Kidney epithelial cell (primary cell): ENCODE measurements at regions not wholly inside any gene's neighbourhood (a gene's known extent, or its start where the extent isn't known, plus 50 kb on each side); places are given as distances from the start of the nearest gene placed in this dataset.

Experiments
- DNase-seq: peaks from one replicate; pipeline ENCODE4 v3.0.0-alpha.2; 2010; ENCODE audit warnings: low read depth
- H3K27me3 ChIP-seq: 2 replicates; pipeline ENCODE4 v1.6.0; 2011; ENCODE audit warnings: low read length; ENCODE audit not compliant: control insufficient read depth, insufficient read depth
- H3K36me3 ChIP-seq: 2 replicates; pipeline ENCODE4 v1.5.1; 2011; ENCODE audit warnings: low read length; ENCODE audit not compliant: control insufficient read depth, insufficient read depth
- H3K4me3 ChIP-seq: 2 replicates; pipeline ENCODE4 v1.5.1; 2011; ENCODE audit warnings: low read depth, mild to moderate bottlenecking, control low read depth, low read length
- CTCF ChIP-seq: IDR thresholded peaks from 2 replicates; pipeline ENCODE4 v1.5.1; 2011; ENCODE audit warnings: mild to moderate bottlenecking, moderate library complexity, low read length, control low read depth, inconsistent platforms; ENCODE audit not compliant: insufficient read depth, poor library complexity, severe bottlenecking

GRCh38 chr12:77116277-77116676 is 50.9 kb upstream of the E2F7 start:
- Histone ChIP-seq H3K36me3 (no peaks in the 10 kb centered on the region), H3K27me3 (no peaks in the 10 kb centered on the region), H3K4me3 (no peak overlapping the region)
- no peak for DNase-seq
- no peak for TF ChIP-seq CTCF

GRCh38 chr12:77115471-77115870 is 50.1 kb upstream of the E2F7 start:
- Histone ChIP-seq H3K27me3 (no peaks in the 10 kb centered on the region), H3K4me3 (no peak overlapping the region), H3K36me3 (no peaks in the 10 kb centered on the region)
- no peak for TF ChIP-seq CTCF
- no peak for DNase-seq
